H1 (cell line): ENCODE measurements at regions not wholly inside any gene's neighbourhood (a gene's known extent, or its start where the extent isn't known, plus 50 kb on each side); places are given as distances from the start of the nearest gene placed in this dataset.

Experiments used
- TEAD4 ChIP-seq: IDR thresholded peaks from 2 replicates; pipeline ENCODE4 v1.6.1; 2012; ENCODE audit warnings: low read depth, low read length, inconsistent platforms, mixed read lengths
- TF ChIP-seq, protein P1 (sequence below): fragments of 300-600 bp; sonication (generic); IDR thresholded peaks from 2 replicates; pipeline ENCODE4 v1.7.1; 2012; ENCODE audit warnings: low read length, moderate library complexity, mild to moderate bottlenecking, inconsistent platforms; ENCODE audit not compliant: insufficient replicate concordance

DNA sequence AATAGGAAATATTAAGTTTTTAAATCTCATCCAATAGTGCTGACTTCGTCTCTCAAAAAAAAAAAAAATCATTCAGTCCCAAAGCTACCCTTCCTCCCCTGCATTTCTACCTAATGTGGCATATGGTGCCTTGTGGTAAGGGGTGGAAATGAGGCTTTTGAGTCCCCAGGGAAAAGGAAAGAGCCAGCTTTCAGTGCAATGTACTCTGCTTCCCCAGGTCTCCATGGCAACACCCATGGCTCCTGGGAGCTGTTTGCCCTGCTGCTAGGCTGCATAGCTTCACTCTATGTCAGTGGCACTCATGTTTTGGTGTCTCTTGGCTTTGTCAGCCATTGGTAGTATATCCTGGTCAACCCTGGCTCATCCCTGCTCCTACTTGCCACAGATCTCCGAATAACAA lies 175.9 kb downstream of the SLC39A8 start (continued):
- TF ChIP-seq, protein P1, sequence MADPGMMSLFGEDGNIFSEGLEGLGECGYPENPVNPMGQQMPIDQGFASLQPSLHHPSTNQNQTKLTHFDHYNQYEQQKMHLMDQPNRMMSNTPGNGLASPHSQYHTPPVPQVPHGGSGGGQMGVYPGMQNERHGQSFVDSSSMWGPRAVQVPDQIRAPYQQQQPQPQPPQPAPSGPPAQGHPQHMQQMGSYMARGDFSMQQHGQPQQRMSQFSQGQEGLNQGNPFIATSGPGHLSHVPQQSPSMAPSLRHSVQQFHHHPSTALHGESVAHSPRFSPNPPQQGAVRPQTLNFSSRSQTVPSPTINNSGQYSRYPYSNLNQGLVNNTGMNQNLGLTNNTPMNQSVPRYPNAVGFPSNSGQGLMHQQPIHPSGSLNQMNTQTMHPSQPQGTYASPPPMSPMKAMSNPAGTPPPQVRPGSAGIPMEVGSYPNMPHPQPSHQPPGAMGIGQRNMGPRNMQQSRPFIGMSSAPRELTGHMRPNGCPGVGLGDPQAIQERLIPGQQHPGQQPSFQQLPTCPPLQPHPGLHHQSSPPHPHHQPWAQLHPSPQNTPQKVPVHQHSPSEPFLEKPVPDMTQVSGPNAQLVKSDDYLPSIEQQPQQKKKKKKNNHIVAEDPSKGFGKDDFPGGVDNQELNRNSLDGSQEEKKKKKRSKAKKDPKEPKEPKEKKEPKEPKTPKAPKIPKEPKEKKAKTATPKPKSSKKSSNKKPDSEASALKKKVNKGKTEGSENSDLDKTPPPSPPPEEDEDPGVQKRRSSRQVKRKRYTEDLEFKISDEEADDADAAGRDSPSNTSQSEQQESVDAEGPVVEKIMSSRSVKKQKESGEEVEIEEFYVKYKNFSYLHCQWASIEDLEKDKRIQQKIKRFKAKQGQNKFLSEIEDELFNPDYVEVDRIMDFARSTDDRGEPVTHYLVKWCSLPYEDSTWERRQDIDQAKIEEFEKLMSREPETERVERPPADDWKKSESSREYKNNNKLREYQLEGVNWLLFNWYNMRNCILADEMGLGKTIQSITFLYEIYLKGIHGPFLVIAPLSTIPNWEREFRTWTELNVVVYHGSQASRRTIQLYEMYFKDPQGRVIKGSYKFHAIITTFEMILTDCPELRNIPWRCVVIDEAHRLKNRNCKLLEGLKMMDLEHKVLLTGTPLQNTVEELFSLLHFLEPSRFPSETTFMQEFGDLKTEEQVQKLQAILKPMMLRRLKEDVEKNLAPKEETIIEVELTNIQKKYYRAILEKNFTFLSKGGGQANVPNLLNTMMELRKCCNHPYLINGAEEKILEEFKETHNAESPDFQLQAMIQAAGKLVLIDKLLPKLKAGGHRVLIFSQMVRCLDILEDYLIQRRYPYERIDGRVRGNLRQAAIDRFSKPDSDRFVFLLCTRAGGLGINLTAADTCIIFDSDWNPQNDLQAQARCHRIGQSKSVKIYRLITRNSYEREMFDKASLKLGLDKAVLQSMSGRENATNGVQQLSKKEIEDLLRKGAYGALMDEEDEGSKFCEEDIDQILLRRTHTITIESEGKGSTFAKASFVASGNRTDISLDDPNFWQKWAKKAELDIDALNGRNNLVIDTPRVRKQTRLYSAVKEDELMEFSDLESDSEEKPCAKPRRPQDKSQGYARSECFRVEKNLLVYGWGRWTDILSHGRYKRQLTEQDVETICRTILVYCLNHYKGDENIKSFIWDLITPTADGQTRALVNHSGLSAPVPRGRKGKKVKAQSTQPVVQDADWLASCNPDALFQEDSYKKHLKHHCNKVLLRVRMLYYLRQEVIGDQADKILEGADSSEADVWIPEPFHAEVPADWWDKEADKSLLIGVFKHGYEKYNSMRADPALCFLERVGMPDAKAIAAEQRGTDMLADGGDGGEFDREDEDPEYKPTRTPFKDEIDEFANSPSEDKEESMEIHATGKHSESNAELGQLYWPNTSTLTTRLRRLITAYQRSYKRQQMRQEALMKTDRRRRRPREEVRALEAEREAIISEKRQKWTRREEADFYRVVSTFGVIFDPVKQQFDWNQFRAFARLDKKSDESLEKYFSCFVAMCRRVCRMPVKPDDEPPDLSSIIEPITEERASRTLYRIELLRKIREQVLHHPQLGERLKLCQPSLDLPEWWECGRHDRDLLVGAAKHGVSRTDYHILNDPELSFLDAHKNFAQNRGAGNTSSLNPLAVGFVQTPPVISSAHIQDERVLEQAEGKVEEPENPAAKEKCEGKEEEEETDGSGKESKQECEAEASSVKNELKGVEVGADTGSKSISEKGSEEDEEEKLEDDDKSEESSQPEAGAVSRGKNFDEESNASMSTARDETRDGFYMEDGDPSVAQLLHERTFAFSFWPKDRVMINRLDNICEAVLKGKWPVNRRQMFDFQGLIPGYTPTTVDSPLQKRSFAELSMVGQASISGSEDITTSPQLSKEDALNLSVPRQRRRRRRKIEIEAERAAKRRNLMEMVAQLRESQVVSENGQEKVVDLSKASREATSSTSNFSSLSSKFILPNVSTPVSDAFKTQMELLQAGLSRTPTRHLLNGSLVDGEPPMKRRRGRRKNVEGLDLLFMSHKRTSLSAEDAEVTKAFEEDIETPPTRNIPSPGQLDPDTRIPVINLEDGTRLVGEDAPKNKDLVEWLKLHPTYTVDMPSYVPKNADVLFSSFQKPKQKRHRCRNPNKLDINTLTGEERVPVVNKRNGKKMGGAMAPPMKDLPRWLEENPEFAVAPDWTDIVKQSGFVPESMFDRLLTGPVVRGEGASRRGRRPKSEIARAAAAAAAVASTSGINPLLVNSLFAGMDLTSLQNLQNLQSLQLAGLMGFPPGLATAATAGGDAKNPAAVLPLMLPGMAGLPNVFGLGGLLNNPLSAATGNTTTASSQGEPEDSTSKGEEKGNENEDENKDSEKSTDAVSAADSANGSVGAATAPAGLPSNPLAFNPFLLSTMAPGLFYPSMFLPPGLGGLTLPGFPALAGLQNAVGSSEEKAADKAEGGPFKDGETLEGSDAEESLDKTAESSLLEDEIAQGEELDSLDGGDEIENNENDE: no peak
- TF ChIP-seq TEAD4: no peak
